ENCODE measurements at regions not wholly inside any gene's neighbourhood (a gene's known extent, or its start where the extent isn't known, plus 50 kb on each side); places are given as distances from the start of the nearest gene placed in this dataset.
"Not testable (repeated sequence)": the region's sequence is repeated elsewhere in the genome, so short reads cannot be mapped to it uniquely, and the experiment has no call there.

GRCh38 chr3:82423268-82424030 is 662.0 kb upstream of the GBE1 start:
- FAIRE-seq (no peak), DNase-seq (ENCODE audit: low spot score) (no peak)

- FAIRE-seq (no peak), DNase-seq (ENCODE audit: low spot score) (no peak)
These were observed 655.4 kb upstream of the GBE1 start for GRCh38 chr3:82416830-82417229.

- FAIRE-seq, result no peak
- no peak for DNase-seq (ENCODE audit: low spot score)
These were observed 654.9 kb upstream of the GBE1 start for GRCh38 chr3:82416349-82416748.

- no peak for DNase-seq (ENCODE audit: low spot score)
- FAIRE-seq, result no peak
These were observed 651.7 kb upstream of the GBE1 start for GRCh38 chr3:82413171-82413570.

GRCh38 chr3:82410366-82410765 is 648.9 kb upstream of the GBE1 start:
- DNase-seq (ENCODE audit: low spot score) (no peak), FAIRE-seq (no peak)

GRCh38 chr3:82409842-82410241 is 648.4 kb upstream of the GBE1 start:
- DNase-seq (ENCODE audit: low spot score), result no peak
- no peak for FAIRE-seq

- DNase-seq (ENCODE audit: low spot score) (no peak), FAIRE-seq (no peak)
These were observed 630.8 kb upstream of the GBE1 start for GRCh38 chr3:82392203-82392775.

- DNase-seq (ENCODE audit: low spot score) (no peak), FAIRE-seq (no peak)
These were observed 629.4 kb upstream of the GBE1 start for GRCh38 chr3:82390868-82391267.

GRCh38 chr3:82386647-82387046 is 625.2 kb upstream of the GBE1 start:
- no peak for DNase-seq (ENCODE audit: low spot score)

GRCh38 chr3:82384181-82384580 is 622.7 kb upstream of the GBE1 start:
- DNase-seq (ENCODE audit: low spot score) (no peak), FAIRE-seq (no peak)

More at GRCh38 chr3:82386647-82387046, 625.2 kb upstream of the GBE1 start:
- FAIRE-seq, result no peak

- DNase-seq (ENCODE audit: low spot score), result no peak
- no peak for FAIRE-seq
These were observed 621.4 kb upstream of the GBE1 start for GRCh38 chr3:82382831-82383230.

GRCh38 chr3:82378392-82378791 is 616.9 kb upstream of the GBE1 start:
- no peak for FAIRE-seq

GRCh38 chr3:82376883-82377282 is 615.4 kb upstream of the GBE1 start:
- no peak for FAIRE-seq
- no peak for DNase-seq (ENCODE audit: low spot score)

More at GRCh38 chr3:82378392-82378791, 616.9 kb upstream of the GBE1 start:
- no peak for DNase-seq (ENCODE audit: low spot score)

GRCh38 chr3:82373833-82374232 is 612.4 kb upstream of the GBE1 start:
- DNase-seq (ENCODE audit: low spot score); FAIRE-seq: not testable (repeated sequence)

- no peak for FAIRE-seq
- no peak for DNase-seq (ENCODE audit: low spot score)
These were observed 603.4 kb upstream of the GBE1 start for GRCh38 chr3:82364827-82365226.

GRCh38 chr3:82363131-82363530 is 601.7 kb upstream of the GBE1 start:
- FAIRE-seq, result no peak
- no peak for DNase-seq (ENCODE audit: low spot score)

- DNase-seq (ENCODE audit: low spot score) (no peak), FAIRE-seq (no peak)
These were observed 593.8 kb upstream of the GBE1 start for GRCh38 chr3:82355228-82355627.

- DNase-seq (ENCODE audit: low spot score), result no peak
- no peak for FAIRE-seq
These were observed 592.8 kb upstream of the GBE1 start for GRCh38 chr3:82354228-82354627.

GRCh38 chr3:82353306-82354171 is 592.1 kb upstream of the GBE1 start:
- FAIRE-seq, result no peak

GRCh38 chr3:82347585-82347984 is 586.1 kb upstream of the GBE1 start:
- no peak for FAIRE-seq
- DNase-seq (ENCODE audit: low spot score), result no peak

More at GRCh38 chr3:82353306-82354171, 592.1 kb upstream of the GBE1 start:
- DNase-seq (ENCODE audit: low spot score), result no peak

- FAIRE-seq, result no peak
These were observed 581.1 kb upstream of the GBE1 start for GRCh38 chr3:82342521-82342920.

GRCh38 chr3:82329300-82329699 is 567.9 kb upstream of the GBE1 start:
- DNase-seq (ENCODE audit: low spot score) (no peak), FAIRE-seq (no peak)

More at GRCh38 chr3:82342521-82342920, 581.1 kb upstream of the GBE1 start:
- DNase-seq (ENCODE audit: low spot score), result no peak
